GM18498 (cell line): ENCODE measurements at regions not wholly inside any gene's neighbourhood (a gene's known extent, or its start where the extent isn't known, plus 50 kb on each side); places are given as distances from the start of the nearest gene placed in this dataset.

ENCODE experiments used
- ATAC-seq: cut with Tn5 transposase; IDR thresholded peaks from one replicate; pipeline ENCODE4 v1.9.1; 2021; ENCODE audit warnings: mild to moderate bottlenecking, moderate library complexity; ENCODE audit not compliant: unreplicated experiment

DNA sequence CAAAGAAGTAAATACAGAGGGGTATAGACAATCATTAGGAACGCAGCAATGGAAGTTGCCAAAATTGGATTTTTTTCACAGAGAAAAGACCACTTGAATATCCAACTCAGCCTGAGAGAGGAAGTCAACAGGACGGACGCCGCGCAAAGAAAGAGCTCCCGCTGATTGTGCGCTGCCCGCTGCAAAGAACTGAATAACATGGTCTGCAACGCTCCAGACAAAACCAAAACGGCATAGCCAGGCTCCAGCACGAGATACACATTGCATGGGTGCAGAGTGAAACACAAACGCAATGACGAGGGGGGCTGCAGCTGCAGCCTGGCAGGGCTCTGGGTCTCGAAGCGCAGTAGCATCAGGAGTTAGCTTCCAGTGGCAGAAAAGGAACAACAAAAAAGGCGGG lies 113.9 kb upstream of the MGMT start:
- ATAC-seq: no peak

DNA sequence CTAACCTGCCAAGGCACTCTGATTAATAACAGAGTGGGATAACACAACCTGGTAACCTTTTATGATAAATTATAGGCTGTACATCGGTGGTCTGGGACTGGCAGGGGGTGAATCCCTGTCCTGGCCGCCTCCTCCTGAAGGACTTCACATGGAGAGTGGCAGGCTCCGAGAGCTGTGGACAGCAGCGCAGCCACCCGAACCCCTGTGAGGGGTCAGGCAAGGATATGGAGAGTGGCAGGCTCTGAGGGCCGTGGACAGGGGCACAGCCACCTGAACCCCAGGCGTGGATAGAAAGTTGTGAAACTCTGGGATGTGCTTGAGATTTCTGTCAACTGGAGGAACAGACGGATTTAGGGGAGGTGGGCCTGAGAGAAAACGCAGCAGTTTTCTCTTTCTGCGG lies 107.0 kb upstream of the MGMT start:
- no peak for ATAC-seq

DNA sequence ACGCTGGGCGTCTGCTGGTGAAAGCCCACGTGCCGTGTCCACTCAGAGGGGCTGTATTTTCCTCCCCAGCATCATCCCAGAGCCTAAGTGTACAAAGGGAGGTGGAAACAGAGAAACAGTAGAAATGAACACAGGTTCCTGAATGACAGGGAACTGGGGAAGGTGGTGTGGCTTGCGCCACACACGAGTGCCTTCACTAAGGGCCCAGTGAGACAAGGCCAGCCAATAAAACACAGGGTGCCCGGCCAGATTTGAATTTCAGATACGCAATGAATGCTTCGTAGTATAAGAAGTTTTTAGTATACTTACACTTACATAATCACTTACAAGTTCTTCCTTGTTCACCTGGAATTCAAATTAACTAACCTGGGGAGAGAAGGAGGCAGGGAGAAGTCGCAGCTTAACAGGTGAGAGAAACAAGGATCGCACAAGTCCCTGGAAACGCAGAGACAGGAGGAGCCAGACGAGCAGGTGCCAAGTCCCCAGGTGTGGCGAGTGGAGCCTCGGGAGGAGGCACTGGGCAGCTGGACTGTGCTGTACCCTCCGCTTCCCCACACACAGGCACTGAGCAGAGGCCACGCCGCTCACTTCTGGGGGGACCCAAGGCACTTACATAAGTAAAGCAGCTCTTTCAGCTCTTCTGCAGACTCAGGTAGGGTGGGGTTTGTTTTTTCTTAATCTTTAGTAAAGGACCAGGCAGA lies 105.2 kb upstream of the MGMT start:
- ATAC-seq: no peak

DNA sequence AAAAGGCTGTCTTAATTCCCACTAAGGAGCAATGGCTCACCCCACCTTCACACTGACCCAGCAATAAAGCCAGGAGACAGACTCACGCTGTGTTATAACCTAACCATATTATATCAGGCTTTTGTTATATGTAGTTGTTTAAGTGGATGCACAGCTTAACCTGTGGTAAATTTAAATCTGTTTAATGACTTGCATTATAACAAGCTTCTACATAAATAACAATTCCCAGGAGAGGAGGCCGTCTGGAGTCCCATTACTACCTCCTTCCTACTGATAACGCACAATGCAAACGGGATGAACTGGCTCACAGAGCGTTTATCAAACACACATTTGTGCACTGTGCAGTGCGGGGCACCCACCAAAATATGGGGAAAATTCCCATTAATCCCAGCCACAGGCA lies 102.1 kb upstream of the MGMT start:
- no peak for ATAC-seq

DNA sequence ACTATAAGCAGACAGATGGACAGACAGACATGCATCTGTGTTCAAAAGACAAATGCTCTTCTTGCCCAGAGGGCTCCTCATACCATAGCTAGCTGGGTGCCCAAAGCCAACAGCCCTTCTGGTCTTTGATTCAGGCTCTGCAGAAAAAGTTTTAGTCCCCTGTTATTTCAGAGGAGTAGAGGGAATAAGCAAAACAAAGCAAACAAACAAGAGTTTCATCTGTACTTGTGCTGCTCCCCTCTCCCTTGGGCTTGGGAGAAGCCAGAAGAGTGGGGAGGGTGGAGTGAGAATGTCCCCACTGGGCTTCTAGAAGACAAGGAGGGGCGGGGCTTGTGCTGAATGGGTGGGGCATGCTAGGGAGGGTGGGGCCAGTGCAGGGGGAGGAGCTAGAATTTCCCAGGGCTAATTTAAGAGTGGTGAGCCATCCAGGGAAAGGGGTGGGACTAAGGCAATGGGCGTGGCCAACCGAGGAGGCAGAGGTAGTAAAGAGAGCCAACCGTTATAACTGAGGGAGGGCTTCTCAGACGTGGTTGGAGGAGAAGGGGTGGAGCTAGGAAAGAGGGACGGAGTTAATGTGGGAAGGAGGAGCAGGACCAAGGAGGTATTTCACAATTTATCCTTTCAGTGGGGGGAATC lies 101.2 kb upstream of the MGMT start:
- ATAC-seq: no peak

DNA sequence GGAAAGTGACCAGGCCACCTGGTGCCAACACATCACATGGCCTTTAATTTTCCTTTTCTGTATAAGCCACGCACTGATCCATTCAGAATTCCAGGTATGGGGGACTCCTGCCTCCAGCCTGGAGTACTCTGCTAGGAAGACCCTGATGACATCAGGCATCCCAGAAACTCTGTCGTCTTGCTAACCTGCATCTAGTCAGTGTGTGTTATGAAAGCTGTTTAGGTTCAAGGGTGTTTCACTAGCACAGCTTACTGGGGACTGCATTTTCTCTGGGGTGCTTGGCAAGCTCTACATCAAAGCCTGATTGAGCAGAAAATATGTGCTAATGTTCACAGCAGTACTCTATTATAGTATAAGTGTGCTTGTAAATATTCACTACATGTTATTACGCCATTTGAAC lies 100.6 kb upstream of the MGMT start:
- ATAC-seq: no peak

DNA sequence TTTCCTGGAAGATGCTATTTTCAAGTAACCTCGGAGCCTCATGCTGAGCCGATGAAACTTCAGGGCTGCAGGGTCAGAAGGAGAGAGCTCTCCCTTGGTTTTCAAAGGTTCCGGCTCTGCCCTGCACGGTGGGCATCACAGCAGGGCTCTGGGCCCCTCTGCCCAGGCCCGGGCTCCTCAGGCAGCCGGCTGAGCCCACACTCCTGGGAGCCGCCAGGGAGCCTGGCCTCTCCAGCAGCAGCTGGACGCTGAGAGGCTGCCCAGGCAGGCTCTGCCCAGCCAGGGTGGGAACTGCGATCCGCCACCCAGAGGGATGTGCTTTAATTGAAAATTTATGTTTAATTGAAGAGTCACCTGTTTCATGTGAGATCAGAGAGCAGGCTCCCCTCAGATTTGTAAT lies 97.5 kb upstream of the MGMT start:
- ATAC-seq: no peak

DNA sequence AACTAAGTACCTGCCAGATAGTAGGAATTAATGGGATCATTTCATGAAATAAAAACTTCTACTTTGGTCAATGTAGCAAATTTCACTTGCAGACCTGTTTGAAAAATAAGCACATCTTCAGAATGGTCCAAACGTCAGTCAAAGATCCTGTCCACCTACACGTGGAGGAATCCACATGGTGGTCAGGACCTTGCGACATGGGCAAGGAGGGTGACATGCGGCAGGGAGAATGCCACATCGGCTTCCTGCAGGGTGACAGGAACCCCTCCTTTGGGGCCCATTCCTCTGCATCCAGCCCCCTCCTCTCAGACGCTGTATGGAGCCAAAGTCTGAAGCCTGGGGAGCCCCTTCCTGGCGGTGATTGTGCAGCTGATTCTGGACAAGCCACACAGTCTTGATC lies 95.5 kb upstream of the MGMT start:
- ATAC-seq: no peak

DNA sequence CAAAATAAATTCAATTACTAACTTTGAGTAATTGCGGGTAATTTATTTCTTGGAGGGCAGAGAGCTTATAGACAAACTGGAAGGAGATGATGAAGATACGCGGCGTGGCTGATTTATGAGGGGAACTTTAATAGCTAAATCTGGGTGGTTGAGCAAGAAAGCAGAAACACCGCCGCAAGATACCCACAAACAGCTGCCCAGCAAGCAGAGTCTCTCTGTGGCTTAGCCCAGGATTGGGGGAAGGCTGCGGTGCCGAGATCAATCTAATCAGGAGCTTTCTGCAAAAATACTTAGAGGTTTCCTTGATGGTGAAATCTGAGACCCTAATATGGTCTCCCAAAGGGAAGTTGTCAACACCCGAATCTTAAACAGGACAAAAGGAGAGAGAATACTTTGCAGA lies 94.9 kb upstream of the MGMT start:
- no peak for ATAC-seq

DNA sequence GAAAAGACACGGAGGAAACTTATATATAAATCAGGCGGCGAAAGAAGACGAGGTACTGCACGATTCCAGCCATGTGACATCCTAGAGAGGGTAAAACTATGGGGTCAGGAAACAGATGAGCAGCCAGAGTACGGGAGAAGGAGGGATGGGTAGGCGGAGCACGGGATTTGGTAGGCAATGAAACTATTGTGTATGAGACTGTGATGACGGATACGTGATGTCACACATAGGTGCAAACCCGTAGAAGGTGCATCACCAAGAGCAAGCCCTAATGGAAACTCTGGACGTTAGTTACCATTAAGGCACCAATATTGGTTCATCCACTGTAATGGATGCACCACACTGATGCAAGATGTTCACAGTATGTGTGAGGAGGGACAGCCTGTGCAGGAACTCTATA lies 93.8 kb upstream of the MGMT start:
- ATAC-seq: no peak

DNA sequence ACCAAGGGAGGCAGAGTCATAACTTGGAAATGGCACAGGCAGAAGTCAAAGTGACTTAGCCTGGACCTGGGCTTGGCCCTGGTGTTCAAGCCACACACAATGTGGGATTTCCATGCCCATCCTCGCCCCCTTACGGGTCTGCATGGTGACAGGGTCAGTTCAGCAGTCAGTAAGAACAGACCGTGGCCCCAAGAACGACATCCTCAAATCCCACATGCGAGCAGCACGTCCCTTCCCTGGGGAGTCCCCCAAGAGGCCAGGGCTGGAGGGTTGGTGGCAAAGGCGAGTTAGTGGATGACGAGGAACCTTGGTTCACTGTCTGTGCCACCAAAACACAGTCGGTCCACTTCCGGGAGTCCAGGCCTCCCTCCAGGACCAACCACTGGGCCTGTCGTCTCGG lies 93.3 kb upstream of the MGMT start:
- ATAC-seq: no peak

DNA sequence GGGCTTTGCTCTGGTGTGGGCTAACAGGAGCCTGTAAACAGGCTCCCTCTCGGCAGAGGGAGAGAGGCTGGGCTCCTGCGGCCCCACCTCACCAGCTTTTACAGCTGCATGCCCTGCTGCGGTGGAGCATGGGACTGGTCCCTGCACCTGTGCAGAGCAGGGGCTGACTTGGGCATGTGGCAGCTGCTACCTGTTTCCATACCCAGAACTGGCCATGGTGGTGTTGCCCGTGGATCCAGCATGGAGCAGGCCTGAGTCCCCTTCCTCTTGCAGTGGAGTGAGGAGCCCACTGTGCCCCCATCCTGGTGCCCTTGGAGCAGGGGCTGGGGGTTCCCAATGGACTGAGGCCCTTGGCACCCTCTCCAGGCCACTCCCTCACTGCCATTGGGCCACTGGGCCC lies 91.9 kb upstream of the MGMT start:
- no peak for ATAC-seq

DNA sequence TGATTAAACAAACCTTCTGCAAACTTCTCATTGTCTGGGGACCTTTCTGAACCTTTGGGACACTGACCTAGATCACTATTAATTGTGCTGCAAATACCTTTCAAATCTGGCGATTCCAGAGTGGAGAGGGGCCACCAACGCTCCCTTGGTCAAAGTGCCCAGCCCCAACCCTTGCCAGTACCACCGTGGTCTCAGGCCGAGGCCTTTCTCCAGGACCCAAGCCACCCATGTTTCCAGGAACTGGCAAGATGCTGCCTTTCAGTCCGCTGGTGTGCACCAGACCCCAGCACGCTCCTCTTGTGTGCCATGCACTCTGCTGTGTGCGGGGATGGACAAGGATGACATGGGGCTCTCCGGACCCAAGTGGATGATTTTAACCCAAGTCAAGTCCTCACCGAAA lies 91.1 kb upstream of the MGMT start:
- ATAC-seq: no peak

DNA sequence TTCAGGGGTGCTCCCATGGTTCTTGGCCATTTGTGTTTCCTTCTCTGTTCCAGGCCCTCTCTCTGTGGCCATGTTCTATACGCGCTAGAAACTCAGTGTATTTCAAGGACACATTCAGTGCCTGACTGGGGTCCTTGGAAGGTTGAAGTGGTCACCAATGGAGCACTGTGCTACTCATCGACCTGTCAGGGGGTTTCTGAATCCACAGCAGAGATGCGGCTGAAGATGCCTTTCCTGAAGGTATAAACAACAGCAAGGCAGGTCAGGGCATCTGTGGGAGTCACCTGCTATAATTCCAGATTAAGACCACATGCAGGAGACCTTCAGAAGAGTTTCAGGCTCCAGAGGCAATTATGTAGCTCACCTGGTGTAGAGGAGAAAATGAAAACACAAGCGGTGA lies 86.8 kb upstream of the MGMT start:
- no peak for ATAC-seq

DNA sequence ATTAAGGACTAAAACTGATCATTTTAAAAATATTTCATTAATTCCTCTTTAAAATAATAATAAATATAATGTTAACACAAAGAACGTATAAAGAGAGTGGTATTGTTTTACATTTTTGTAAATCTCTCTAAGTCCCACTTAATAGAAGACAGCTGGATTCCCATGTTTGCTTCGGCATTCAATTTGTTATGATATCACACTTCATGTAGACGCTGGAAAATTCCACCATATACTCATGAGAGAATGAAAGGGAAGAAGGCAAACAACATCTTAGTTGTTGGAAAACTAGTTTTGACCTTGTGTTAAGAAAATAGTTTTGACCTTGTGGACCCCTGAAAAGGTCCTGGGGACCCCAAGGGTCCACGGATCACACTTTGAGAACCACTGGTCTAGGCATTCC lies 85.3 kb upstream of the MGMT start:
- no peak for ATAC-seq

DNA sequence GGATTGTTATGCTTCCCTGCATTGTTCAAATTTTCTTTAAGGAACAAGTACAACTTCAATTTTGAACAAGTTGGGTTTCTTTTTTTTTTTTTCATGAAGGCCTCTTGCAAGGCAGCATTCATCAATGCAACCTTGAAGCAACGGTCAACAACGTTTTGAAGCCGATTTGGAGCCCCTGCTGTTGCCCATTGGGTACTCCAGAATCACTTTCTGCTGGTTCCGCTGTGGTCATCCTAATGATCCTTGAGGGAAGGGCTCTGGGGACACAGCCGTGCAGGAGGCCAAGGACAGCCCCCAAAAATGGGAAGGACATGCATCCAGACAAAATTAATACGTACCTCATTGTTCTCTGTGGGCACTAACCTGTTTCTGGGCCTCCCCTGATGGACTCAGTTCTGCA lies 84.6 kb upstream of the MGMT start:
- no peak for ATAC-seq

DNA sequence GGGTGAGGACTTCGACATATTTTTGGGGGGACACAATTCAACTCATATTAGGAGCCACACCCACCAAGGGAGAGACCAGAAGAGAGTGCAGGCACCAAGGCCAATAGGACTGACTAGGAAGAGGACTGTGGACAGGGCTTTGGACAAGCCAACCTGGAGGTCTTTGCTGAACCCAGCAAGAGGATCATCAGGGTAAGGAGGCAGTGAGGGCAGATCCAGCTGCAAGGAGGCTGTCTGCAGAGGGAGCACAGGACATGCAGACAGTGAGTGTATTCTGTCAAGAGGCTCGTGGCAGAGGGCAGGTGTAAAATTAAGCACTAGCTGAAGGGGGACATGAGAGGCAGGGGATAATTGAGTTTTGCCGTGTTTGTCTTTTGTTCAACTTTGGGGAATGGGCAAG lies 83.4 kb upstream of the MGMT start:
- no peak for ATAC-seq

DNA sequence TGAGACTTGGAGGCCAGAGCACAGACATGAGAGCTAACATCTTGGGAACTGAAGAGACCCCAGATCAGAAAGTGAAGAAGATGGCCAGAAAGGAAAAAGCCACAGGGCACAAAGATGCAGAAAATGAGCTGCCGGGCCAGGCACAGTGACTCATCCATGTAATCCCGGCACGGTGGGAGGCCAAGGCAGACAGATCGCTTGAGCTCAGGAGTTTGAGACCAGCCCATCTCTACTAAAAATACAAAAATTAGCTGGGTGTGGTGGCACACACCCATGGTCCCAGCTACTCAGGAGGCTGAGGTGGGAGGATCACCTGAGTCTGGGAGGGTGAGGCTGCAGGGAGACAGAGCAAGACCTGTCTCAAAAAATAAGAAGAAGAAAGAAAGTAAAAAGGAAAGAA lies 81.4 kb upstream of the MGMT start:
- ATAC-seq: no peak

DNA sequence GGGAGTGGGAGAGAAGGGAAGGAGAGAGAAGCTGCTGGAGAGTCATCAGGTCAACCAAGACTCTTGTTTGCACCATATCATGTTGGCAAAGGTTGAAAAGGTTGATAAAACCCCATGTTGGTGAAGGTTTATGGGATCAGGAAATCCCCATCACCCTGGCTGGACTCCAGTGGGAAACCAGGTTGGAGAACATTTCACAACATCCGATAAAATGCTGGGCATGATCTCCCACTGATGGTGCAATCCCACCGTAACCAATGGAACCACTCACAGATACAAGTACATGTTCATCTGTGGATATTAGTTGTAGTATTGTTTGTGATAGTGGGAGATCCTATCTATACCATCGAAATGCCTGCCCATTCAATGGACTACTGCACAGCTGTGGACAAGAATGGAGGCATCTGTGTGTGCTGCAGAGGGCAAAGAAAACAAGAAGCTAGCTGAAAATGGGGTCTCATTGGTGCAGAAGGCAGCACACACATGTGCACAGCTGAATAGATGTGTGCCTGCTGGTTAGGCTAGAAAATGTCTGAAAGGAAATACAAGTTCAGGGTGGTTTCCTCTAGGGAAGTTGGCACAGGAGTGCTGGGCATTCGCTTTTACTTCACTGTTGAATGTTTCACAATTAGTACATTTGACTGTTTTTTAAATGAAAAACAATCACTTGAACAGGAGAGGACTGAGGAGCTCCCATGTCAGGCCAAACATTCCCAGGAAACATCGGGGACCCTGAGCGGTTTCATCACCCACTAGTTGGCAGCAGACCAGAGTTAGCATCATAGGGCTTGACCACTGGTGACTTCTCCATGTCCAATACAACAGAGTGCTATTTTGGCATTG lies 80.4 kb upstream of the MGMT start:
- no peak for ATAC-seq

DNA sequence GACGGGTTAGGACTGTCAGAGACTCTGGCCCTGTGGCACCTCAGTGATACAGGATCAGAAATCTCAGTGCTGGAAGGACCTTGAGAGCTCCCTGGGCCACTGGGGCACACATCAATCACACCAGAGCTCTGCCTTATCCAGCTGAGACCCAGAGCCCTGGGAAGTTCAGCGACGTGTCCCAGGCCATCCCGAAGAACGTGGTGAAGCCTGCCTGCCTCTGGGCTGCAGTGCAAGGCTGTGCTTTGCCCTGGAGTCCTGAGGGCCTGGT lies 79.8 kb upstream of the MGMT start:
- ATAC-seq: no peak

DNA sequence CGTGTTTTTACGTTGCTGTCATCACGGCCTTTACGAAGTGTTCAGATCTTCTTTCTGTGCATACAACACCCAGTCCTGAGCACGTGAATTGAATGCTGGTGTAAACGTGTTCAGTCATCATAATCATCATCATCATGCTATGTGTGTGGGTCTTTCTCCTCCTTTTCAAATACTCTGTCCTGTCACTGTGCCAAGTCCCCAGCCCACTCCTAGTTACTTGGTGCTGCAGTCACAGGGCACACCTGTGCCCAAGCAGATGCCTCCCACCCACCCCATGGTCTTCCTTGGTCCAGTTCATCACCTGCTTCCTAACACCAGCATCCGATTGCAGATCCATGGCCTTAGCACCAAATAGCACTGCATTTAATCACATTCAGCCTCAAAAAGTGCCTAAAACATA lies 78.6 kb upstream of the MGMT start:
- ATAC-seq: no peak

DNA sequence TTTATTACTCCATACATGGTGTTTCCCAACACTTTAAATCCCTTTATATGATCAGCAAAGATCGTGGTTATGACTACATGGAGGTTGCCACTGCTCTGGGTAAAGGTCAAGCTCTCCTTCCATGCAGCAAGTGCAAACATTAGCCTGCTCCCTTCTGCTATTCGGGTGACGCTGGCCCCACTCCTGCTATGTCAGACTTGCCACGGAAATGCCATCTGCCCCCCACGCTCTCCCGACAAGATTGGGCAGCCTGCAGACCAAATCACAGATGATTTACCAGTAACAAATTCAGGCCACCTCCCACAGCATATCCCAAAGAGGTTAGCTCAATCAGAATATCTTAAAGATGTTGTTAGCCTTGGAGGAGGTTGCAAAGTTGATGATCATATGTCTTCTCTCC lies 77.8 kb upstream of the MGMT start:
- ATAC-seq: no peak

DNA sequence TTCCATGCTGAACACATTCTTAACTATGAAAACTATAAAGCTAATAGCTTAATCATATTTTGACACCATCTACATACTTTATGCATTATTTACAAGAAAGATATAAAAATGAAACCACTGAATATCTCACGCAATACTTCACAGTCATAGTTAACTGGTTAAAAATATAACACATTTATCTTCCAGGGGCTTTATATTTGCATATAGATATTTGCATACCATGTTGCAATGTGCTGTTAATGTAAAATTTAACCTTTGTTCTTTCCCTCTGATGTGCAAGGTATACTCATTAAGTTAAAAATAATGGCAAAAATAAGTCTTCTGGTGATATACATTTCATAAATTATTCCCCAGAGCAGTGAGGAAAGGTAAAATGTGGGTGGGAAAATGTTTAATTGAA lies 76.9 kb upstream of the MGMT start:
- ATAC-seq: no peak
